ENCODE measurements at regions not wholly inside any gene's neighbourhood (a gene's known extent, or its start where the extent isn't known, plus 50 kb on each side); places are given as distances from the start of the nearest gene placed in this dataset.

DNA sequence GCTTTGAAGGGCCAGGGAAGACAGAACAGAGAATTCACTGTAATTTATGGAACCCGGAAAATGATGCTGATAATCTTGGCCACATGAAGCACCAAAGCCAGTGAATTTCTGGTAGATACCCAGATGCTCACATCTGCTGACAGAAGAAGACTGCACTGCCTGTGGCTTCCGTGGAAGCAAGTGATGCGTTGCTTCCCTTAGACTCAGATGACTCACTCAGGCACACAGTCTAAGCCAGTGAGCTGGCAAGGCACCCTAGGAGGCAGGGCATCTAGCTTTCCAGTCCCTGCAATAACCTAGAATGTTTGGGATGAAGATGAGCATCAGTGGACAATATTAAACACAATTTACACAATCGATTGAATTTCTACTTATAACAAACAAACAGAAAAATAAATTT, 284.7 kb downstream of the CMPK2 start:
- H3K4me3 ChIP-seq, result no peak overlapping the region
- no peak overlapping the region for H3K27ac ChIP-seq
- no peaks in the 10 kb centered on the region for H3K4me1 ChIP-seq
- H3K9me3 ChIP-seq, result no peaks in the 10 kb centered on the region
- TF ChIP-seq, protein P1, sequence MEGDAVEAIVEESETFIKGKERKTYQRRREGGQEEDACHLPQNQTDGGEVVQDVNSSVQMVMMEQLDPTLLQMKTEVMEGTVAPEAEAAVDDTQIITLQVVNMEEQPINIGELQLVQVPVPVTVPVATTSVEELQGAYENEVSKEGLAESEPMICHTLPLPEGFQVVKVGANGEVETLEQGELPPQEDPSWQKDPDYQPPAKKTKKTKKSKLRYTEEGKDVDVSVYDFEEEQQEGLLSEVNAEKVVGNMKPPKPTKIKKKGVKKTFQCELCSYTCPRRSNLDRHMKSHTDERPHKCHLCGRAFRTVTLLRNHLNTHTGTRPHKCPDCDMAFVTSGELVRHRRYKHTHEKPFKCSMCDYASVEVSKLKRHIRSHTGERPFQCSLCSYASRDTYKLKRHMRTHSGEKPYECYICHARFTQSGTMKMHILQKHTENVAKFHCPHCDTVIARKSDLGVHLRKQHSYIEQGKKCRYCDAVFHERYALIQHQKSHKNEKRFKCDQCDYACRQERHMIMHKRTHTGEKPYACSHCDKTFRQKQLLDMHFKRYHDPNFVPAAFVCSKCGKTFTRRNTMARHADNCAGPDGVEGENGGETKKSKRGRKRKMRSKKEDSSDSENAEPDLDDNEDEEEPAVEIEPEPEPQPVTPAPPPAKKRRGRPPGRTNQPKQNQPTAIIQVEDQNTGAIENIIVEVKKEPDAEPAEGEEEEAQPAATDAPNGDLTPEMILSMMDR (IDR thresholded peaks at IDR 0.05), result no peak
- intact Hi-C loops (cut with DNase I), result no loop called here
- H3K9ac ChIP-seq (ENCODE audit: low read depth in 2 of 2, low read length in 2 of 2), result no peak overlapping the region
- no peaks in the 10 kb centered on the region for H3K27me3 ChIP-seq
- no peak for DNase-seq
- H3K36me3 ChIP-seq, result no peaks in the 10 kb centered on the region

DNA sequence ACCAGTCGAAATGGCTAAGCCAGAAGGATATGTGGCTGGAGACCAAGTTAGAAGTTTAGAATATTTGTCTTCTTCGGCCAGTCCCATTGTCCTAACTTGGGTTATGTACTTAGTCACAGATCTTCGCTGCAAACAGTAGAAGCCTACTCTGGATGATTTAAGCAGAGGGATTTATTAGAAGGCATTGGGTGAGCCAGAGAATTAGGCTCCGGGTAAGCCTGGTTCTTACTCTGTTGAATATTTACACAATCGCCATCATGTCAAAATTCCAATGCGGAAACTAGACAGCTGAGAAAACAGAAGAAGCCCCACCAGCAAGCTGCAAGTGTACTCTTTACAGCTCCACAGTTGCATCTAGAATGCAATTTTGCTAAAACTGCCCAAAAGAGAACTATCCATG, 276.6 kb downstream of the CMPK2 start:
- H3K36me3 ChIP-seq, result no peaks in the 10 kb centered on the region
- H3K9ac ChIP-seq (ENCODE audit: low read depth in 2 of 2, low read length in 2 of 2), result no peak overlapping the region
- no peaks in the 10 kb centered on the region for H3K9me3 ChIP-seq
- H3K27me3 ChIP-seq, result no peaks in the 10 kb centered on the region
- TF ChIP-seq, protein P1 (IDR thresholded peaks at IDR 0.05), result no peak
- H3K4me3 ChIP-seq, result no peak overlapping the region
- no peaks in the 10 kb centered on the region for H3K4me1 ChIP-seq
- intact Hi-C loops (cut with DNase I), result no loop called here
- no peak for DNase-seq
- no peak overlapping the region for H3K27ac ChIP-seq

DNA sequence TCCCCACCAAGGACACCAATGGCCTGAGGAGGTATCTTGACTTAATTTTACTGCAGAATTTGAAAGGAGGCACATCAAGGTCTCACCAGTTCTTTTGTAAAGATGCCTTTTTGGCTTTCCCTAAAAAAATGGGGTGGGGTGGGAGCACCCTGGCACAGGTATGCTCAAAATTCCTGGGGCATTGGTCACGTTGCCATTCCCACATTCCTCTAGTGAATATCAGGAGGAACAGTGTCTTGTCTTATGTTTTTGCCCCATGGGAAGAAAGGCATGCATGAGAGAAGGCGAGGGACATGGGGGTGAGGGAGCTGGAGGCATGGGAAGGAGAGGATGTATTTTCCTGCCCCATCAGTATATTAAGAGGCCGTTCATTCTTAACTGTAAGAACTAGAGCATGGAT, 275.3 kb downstream of the CMPK2 start:
- Histone ChIP-seq H3K9ac (ENCODE audit: low read depth in 2 of 2, low read length in 2 of 2) (no peak overlapping the region), H3K27ac (no peak overlapping the region), H3K27me3 (no peaks in the 10 kb centered on the region), H3K4me1 (no peaks in the 10 kb centered on the region), H3K4me3 (no peak overlapping the region), H3K36me3 (no peaks in the 10 kb centered on the region), H3K9me3 (no peaks in the 10 kb centered on the region)
- DNase-seq, result no peak
- TF ChIP-seq, protein P1 (IDR thresholded peaks at IDR 0.05), result no peak
- intact Hi-C loops (cut with DNase I), result no loop called here

DNA sequence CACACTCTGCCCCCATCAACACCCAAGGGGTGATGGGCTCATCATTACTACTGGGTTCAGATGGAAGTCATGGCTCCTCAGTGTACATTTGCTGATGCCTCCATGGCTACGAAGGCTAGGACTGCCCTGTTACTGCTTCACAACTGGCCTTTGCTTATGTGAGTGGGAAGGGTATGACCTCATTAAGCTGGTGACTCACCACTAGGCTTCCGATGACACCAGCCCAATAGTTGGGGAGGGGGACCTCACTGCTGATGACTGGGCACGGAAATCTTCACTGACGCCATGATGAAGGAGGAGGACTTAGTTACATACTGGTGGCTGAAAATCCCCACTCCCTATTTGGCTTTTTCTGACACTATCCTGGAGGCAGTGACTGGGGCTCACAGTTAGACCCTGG, 263.2 kb downstream of the CMPK2 start:
- Histone ChIP-seq H3K9ac (ENCODE audit: low read depth in 2 of 2, low read length in 2 of 2) (no peak overlapping the region), H3K4me1 (no peaks in the 10 kb centered on the region), H3K9me3 (no peaks in the 10 kb centered on the region), H3K36me3 (no peaks in the 10 kb centered on the region), H3K4me3 (no peak overlapping the region), H3K27ac (no peak overlapping the region), H3K27me3 (no peaks in the 10 kb centered on the region)
- intact Hi-C loops (cut with DNase I), result no loop called here
- no peak for DNase-seq
- TF ChIP-seq, protein P1 (IDR thresholded peaks at IDR 0.05), result no peak

DNA sequence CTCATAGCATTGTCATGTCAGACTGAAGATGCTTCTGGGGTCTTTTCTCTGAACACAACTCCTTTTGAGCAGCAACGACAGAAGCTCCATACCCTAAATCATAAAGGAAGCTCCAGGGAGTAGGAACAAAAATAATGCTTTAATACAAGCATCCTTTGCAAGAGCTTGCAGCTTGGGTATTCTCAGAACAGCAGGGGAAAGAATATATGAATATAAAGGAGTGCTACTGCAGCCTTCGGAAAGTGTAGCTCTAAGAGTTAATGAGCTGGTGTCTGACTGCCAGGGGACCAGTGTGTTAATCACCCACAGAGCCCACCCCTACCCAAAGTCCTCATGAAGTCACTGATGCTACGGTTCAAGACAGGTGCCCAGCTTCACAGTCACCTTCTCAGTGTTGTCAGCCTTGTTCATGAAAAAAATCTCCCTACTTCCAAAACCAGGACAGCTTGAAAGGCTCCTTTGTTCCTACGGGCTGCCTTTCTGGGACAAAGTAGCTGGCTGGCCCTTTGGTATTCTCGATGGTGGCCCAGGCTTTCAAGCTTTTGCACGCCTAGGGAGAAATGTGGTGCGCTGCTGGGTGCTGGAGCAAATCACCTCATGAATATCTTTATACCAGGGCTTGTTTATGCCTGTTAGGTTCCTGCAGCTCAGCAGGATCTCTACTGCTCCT, 259.7 kb downstream of the CMPK2 start:
- intact Hi-C loops (cut with DNase I), result no loop called here

More for the DNA sequence above, 259.7 kb downstream of the CMPK2 start:
- no peaks in the 10 kb centered on the region for H3K36me3 ChIP-seq
- H3K4me3 ChIP-seq, result no peak overlapping the region
- DNase-seq, result no peak
- H3K27me3 ChIP-seq, result no peaks in the 10 kb centered on the region
- no peaks in the 10 kb centered on the region for H3K9me3 ChIP-seq
- H3K4me1 ChIP-seq, result no peaks in the 10 kb centered on the region
- TF ChIP-seq, protein P1 (IDR thresholded peaks at IDR 0.05), result no peak
- no peak overlapping the region for H3K9ac ChIP-seq (ENCODE audit: low read depth in 2 of 2, low read length in 2 of 2)
- no peak overlapping the region for H3K27ac ChIP-seq
